T-helper 2 cell treated with Interferon-gamma antibody and Interleukin-4, amounts not matched to agents 100 ng/mL and 5 ng/mL, for 36 hours (primary cell): ENCODE measurements at regions not wholly inside any gene's neighbourhood (a gene's known extent, or its start where the extent isn't known, plus 50 kb on each side); places are given as distances from the start of the nearest gene placed in this dataset.

Experiments
- intact Hi-C: fragments of 100-400 bp; cut with micrococcal nuclease; formaldehyde crosslinking; loops from one replicate; pipeline ENCODE4 v1.15.1; 2023

GRCh38 chr4:116872941-116873340, 212.4 kb downstream of the TRAM1L1 start:
- intact Hi-C loops = no loop called here

DNA sequence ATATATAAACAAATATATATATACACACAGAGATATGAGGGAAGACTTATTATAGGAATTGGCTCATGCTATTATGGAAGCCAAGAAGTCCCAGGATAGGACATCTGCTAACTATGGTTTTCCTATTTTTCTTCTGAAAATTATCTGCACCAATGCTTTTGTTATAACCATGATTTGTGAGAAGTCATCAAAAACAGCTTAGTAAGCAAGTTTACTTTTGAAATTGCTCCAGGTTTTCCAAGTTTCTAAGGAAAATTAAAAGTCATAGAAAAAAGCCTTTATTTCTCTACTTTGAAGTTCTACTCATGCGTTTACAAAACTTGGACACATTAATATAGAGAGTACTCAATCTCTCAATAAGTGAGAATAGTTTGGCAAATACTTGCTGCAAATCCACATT, 213.1 kb downstream of the TRAM1L1 start:
- intact Hi-C loops = no loop called here

DNA sequence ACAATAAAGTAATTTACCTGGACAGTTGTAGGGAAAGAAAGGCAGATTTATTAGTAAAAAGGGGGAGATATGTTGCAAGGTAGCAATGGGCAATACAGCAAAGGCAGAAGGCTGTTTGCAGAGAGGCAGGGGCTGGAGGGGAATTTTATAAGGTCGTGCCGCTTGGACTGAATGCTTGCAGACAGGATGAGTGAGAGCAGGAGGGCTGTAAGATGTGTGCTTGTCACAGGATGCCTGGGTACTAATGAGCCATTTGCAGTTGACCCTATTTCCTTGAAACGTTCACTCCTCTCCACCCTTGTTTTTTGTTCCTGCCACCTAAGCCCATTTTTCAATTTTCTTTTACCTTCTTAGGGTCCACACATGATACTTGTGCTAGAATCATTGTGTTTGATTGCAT, 214.7 kb downstream of the TRAM1L1 start:
- intact Hi-C loops = no loop called here

- intact Hi-C loops = no loop called here
These were observed 219.3 kb downstream of the TRAM1L1 start for GRCh38 chr4:116866106-116866505.

DNA sequence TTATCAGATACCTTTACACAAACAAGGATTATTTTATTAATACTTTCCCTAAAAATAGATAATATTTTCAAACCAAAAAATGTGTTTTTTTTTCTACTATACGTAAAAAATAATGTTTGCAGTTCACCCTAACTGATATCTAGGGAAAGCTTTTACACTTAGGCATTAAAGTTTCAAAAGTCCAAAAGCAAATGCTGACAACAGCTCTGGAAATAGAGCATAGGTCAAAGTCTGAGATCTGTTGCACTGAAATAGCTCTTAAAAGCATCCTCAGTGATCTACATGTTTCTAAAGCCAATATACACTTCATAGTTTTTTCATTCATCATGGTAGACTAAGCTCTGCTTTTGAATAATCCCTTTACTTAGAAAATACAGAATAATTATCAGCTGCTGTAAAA, 222.8 kb downstream of the TRAM1L1 start:
- intact Hi-C loops = no loop called here

DNA sequence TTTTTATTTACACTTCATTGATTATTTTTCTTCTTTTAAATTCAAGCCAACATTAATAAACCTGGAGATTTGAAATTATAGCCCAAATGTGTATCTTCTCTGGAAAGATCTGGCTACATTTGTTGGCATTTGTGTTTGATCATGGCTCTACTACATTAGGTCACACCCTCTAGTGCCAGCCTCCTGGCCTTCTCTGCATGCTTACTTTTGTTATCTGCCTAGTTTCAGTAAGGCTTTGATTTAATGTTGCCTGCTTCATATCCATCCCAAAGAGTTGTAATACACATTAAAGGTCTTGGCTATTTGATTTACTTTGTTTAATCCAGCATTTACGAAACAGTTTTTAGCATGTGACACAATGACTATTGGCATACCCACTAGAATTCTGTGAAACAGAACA, 224.5 kb downstream of the TRAM1L1 start:
- intact Hi-C loops = no loop called here

DNA sequence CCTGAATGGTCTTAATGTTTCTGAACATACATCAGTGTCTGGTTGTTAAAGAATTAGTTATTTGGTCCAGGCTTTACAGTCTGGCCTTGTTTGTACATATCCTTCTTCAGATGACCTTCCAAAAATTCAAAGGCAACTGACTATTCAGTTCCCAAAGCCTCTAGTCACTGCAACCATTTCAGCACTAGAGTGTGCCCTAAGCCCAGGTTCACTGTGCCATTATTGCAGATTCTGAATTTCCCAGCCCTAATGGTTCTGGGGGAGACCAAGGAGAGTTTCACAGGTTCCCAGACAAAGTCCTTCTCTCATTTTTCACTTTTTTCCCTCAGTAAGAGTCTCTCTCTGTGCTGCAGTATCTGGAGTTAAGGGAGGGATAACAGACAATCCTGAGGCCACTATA, 235.8 kb downstream of the TRAM1L1 start:
- intact Hi-C loops = no loop called here

DNA sequence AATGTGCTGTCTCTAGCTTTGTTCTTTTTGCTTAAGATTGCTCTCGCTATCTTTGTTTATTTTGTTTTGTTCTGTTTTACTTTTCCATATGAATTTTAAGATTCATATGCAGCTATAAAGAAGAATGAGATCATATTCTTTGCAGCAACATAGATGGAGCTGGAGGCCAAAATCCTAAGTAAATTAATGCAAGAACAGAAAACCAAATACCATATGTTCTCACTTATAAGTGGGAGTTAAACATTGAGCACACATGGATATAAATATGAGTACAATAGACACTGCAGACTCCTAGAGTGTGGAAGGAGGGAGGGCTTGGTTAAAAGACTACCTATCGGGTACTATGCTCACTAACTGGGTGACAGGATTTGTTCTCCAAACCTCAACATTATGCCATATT, 237.8 kb downstream of the TRAM1L1 start:
- intact Hi-C loops = no loop called here

- intact Hi-C loops = no loop called here
These were observed 245.6 kb downstream of the TRAM1L1 start for GRCh38 chr4:116839826-116840225.

DNA sequence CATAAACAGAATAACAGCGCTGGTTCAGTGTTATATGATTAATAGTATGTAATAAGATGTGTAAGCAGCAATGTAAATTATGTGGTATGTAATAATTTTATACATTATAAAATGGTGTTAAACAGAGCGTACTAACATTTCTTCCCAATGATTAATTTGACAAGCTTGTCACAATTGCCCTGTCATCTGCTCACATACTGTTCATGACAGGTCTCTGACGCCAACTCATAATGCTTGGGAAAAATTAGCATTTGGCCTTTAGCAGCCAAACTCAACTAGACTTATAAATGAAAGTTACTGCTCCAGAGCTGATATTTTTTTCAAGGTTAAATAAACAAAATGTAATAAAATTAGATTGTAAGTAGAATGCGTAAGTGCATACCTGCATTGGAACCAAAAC, 246.8 kb downstream of the TRAM1L1 start:
- intact Hi-C loops = no loop called here

DNA sequence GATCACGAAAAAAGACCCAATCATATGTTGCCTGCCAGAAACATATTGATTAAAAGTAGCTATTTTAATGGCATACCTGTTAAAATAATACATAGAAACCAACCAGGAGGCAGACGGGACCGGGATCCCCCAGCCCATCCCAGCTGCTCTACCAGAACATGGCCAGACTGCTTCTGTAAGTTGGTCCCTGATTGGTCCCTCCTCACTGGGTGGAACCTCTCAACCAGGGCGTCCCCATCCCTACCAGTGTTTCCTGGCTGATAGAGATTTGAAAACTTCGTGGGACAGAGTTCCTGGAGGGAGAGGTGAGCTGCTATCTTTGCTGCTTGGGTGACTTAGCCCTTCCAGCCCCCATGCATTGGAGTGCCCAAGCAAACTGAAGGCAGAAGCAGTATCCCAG, 256.2 kb downstream of the TRAM1L1 start:
- intact Hi-C loops = no loop called here

DNA sequence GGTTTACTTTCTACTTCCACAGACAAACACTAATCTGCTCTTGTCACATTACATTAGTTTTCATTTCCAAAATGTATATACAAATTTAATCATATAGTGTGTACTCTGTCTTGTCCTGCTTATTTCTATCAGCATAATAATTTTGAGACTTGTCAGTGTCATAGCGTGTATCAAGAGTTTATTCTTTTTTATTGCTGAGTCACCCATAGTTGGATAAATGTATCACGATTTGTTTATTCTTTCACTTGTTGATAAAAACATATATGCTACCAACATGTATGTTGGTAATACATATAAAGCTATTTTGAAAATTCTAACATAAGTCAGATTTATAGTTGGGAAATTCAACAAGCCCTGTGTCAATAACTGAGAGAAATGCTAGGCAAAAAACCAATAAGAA, 261.2 kb downstream of the TRAM1L1 start:
- intact Hi-C loops = no loop called here

GRCh38 chr4:116811730-116812129, 273.6 kb downstream of the TRAM1L1 start:
- intact Hi-C loops = no loop called here

GRCh38 chr4:116796022-116796421, 289.4 kb downstream of the TRAM1L1 start:
- intact Hi-C loops = no loop called here

GRCh38 chr4:116788723-116789122, 296.7 kb downstream of the TRAM1L1 start:
- intact Hi-C loops = no loop called here

GRCh38 chr4:116755051-116755450, 330.3 kb downstream of the TRAM1L1 start:
- intact Hi-C loops = no loop called here

GRCh38 chr4:116752027-116752426, 333.3 kb downstream of the TRAM1L1 start:
- intact Hi-C loops = no loop called here

DNA sequence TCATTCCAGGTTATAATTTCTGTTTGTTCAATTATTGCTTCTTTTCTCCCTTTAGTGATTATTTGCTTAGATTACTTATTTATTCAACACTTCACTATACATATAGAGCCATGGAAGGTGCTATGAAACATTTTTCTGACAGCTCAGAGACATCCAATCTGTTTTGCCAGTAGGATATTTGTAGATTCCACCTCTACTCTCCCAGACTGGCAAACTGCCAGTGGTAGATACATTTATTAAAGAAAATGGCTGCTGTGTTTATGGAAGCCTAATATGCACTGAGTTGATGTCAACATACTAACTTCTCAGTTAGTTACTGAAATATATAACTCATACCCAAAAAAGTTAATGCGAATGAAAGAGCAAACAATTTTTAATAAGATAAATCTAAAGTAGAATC, 348.6 kb downstream of the TRAM1L1 start:
- intact Hi-C loops = no loop called here

GRCh38 chr4:116734178-116734577, 351.2 kb downstream of the TRAM1L1 start:
- intact Hi-C loops = no loop called here

- intact Hi-C loops = no loop called here
These were observed 352.0 kb downstream of the TRAM1L1 start for GRCh38 chr4:116733370-116733769.

- intact Hi-C loops = no loop called here
These were observed 358.9 kb downstream of the TRAM1L1 start for GRCh38 chr4:116726523-116726922.

- intact Hi-C loops = no loop called here
These were observed 361.1 kb downstream of the TRAM1L1 start for GRCh38 chr4:116724249-116724648.

DNA sequence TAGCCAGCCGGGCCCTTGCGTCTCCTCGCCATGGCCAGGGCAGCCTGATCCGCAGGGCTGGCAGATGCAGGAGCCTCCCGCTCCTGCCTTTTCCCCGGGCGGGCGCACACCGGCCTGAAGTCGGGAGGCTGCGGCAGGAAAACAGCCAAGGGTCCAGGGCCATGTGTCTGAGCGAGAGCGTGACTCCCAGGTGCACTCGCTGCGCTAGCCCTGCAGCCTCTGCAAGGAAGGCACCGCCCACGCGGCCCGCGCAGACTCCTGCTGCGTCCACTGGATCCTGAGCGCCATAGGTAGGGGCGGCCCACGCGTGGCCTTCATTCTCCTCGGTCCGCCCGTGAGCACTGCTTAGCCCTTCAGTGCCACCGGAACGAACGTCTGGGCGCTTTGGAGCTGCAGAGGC, 379.9 kb downstream of the TRAM1L1 start:
- intact Hi-C loops = no loop called here

- intact Hi-C loops = no loop called here
These were observed 382.4 kb downstream of the TRAM1L1 start for GRCh38 chr4:116702949-116703348.
